ENCODE measurements at regions not wholly inside any gene's neighbourhood (a gene's known extent, or its start where the extent isn't known, plus 50 kb on each side); places are given as distances from the start of the nearest gene placed in this dataset.
A peak's percentile ranks its signal among the peaks of the same experiment; 100 is the strongest.
"Not testable (repeated sequence)": the region's sequence is repeated elsewhere in the genome, so short reads cannot be mapped to it uniquely, and the experiment has no call there.

- H3K27ac ChIP-seq; H3K4me3 ChIP-seq; in situ Hi-C loops (cut with MboI; ENCODE audit: low pct_unique_long_range_greater_than_20kb in 2 of 9, low sequenced_read_pairs in 9 of 9, unreplicated experiment in 9 of 9): not testable (repeated sequence)
- peaks cover 16 to 28% of the 10 kb centered on the region in 2 donors for H3K4me1 ChIP-seq (replicated peaks in 1 of 2)
- peak; percentile 27 to 43 (median 38) for ATAC-seq (replicated peaks in 6 of 8)
- WGBS, 10 experiments = no CpG with 5 or more reads among the region's 53 CpGs
These were observed 57.6 kb upstream of the BOLA1 start for GRCh38 chr1:149841597-149842238.

GRCh38 chr1:149842458-149843064, 56.8 kb upstream of the BOLA1 start:
- H3K4me1 ChIP-seq (replicated peaks in 1 of 2) = peaks cover 24 to 36% of the 10 kb centered on the region in 2 donors
- in situ Hi-C loops (cut with MboI; ENCODE audit: low pct_unique_long_range_greater_than_20kb in 2 of 9, low sequenced_read_pairs in 9 of 9, unreplicated experiment in 9 of 9); H3K4me3 ChIP-seq; H3K27ac ChIP-seq: not testable (repeated sequence)
- peak; percentile 57 to 85 (median 77) for ATAC-seq (replicated peaks in 6 of 8)
- no CpG with 5 or more reads among the region's 62 CpGs for WGBS, 10 experiments

- no peak for ATAC-seq (replicated peaks in 6 of 8)
- Histone ChIP-seq H3K4me1 (replicated peaks in 1 of 2) (peaks cover 33 to 46% of the 10 kb centered on the region in 2 donors), H3K27ac (peak overlapping the region; percentile 79 to 83), H3K4me3 (peak overlapping the region; percentile 39 to 97 (median 82))
- 0 to 10% (median 0%) methylated on average over 1 to 9 of the region's 16 CpGs for WGBS, 10 experiments
- in situ Hi-C loops (cut with MboI; ENCODE audit: low pct_unique_long_range_greater_than_20kb in 2 of 9, low sequenced_read_pairs in 9 of 9, unreplicated experiment in 9 of 9) = no loop called here
These were observed 55.8 kb upstream of the BOLA1 start for GRCh38 chr1:149843431-149844041.

- WGBS, 10 experiments = 0 to 26% (median 8%) methylated on average over 1 to 3 of the region's 3 CpGs; no CpG with 5 or more reads in 1 of the 10 experiments
- no peak for ATAC-seq (replicated peaks in 6 of 8)
- peak overlapping the region; percentile 39 to 97 (median 82) for H3K4me3 ChIP-seq
- in situ Hi-C loops (cut with MboI; ENCODE audit: low pct_unique_long_range_greater_than_20kb in 2 of 9, low sequenced_read_pairs in 9 of 9, unreplicated experiment in 9 of 9) = no loop called here
- H3K4me1 ChIP-seq (replicated peaks in 1 of 2) = peaks cover 33 to 52% of the 10 kb centered on the region in 2 donors
- no peak overlapping the region for H3K27ac ChIP-seq
These were observed 55.3 kb upstream of the BOLA1 start for GRCh38 chr1:149844101-149844500.

GRCh38 chr1:149844650-149845255, 54.6 kb upstream of the BOLA1 start:
- in situ Hi-C loops (cut with MboI; ENCODE audit: low pct_unique_long_range_greater_than_20kb in 2 of 9, low sequenced_read_pairs in 9 of 9, unreplicated experiment in 9 of 9) = no loop called here
- no peak for ATAC-seq (replicated peaks in 6 of 8)
- WGBS, 10 experiments = 30 to 64% (median 49%) methylated on average over 2 to 4 of the region's 4 CpGs; no CpG with 5 or more reads in 1 of the 10 experiments
- H3K4me1 ChIP-seq (replicated peaks in 1 of 2) = peaks cover 33 to 54% of the 10 kb centered on the region in 2 donors
- H3K4me3 ChIP-seq = peak overlapping the region; percentile 39 to 97 (median 82)
- no peak overlapping the region for H3K27ac ChIP-seq

GRCh38 chr1:149845416-149845815, 54.0 kb upstream of the BOLA1 start:
- peak overlapping the region; percentile 10 to 97 (median 82) for H3K4me3 ChIP-seq
- H3K4me1 ChIP-seq (replicated peaks in 1 of 2) = peaks cover 33 to 54% of the 10 kb centered on the region in 2 donors
- 0 to 51% (median 18%) methylated on average over 1 to 3 of the region's 3 CpGs for WGBS, 10 experiments
- in situ Hi-C loops (cut with MboI; ENCODE audit: low pct_unique_long_range_greater_than_20kb in 2 of 9, low sequenced_read_pairs in 9 of 9, unreplicated experiment in 9 of 9) = no loop called here
- H3K27ac ChIP-seq = peak overlapping the region in 1 of 2 donors; percentile 7
- peak in 1 of 8 experiments; percentile 0 for ATAC-seq (replicated peaks in 6 of 8)

GRCh38 chr1:149846042-149846441, 53.3 kb upstream of the BOLA1 start:
- Histone ChIP-seq H3K4me3 (peak overlapping the region in 3 of 5 donors; percentile 47 to 97 (median 94)), H3K27ac (no peak overlapping the region), H3K4me1 (replicated peaks in 1 of 2) (peaks cover 33 to 54% of the 10 kb centered on the region in 2 donors)
- in situ Hi-C loops (cut with MboI; ENCODE audit: low pct_unique_long_range_greater_than_20kb in 2 of 9, low sequenced_read_pairs in 9 of 9, unreplicated experiment in 9 of 9) = no loop called here
- ATAC-seq (replicated peaks in 6 of 8) = no peak
- WGBS, 10 experiments = 72 to 100% (median 85%) methylated on average over 1 to 3 of the region's 3 CpGs

GRCh38 chr1:149846593-149847466, 52.5 kb upstream of the BOLA1 start:
- H3K27ac ChIP-seq = no peak overlapping the region
- 47 to 100% (median 89%) methylated on average over 1 to 3 of the region's 3 CpGs; no CpG with 5 or more reads in 3 of the 10 experiments for WGBS, 10 experiments
- peaks cover 33 to 54% of the 10 kb centered on the region in 2 donors for H3K4me1 ChIP-seq (replicated peaks in 1 of 2)
- in situ Hi-C loops (cut with MboI; ENCODE audit: low pct_unique_long_range_greater_than_20kb in 2 of 9, low sequenced_read_pairs in 9 of 9, unreplicated experiment in 9 of 9) = no loop called here
- ATAC-seq (replicated peaks in 6 of 8) = no peak
- peak overlapping the region in 1 of 5 donors; percentile 10 for H3K4me3 ChIP-seq

GRCh38 chr1:149848340-149849110, 50.8 kb upstream of the BOLA1 start:
- Histone ChIP-seq H3K27ac (peak overlapping the region in 1 of 2 donors; percentile 73), H3K4me3 (peak overlapping the region; percentile 38 to 63 (median 58))

GRCh38 chr1:149849111-149849946, 50.0 kb upstream of the BOLA1 start:
- peak overlapping the region; percentile 38 to 63 (median 58) for H3K4me3 ChIP-seq
- peaks cover 33 to 50% of the 10 kb centered on the region in 2 donors for H3K4me1 ChIP-seq (replicated peaks in 1 of 2)
- peak overlapping the region; percentile 73 to 77 for H3K27ac ChIP-seq
- ATAC-seq (replicated peaks in 6 of 8) = no peak
- in situ Hi-C loops (cut with MboI; ENCODE audit: low pct_unique_long_range_greater_than_20kb in 2 of 9, low sequenced_read_pairs in 9 of 9, unreplicated experiment in 9 of 9) = no loop called here
- 0 to 40% (median 5%) methylated on average over 2 to 10 of the region's 10 CpGs for WGBS, 10 experiments

More at GRCh38 chr1:149848340-149849110, 50.8 kb upstream of the BOLA1 start:
- peaks cover 33 to 54% of the 10 kb centered on the region in 2 donors for H3K4me1 ChIP-seq (replicated peaks in 1 of 2)
- ATAC-seq (replicated peaks in 6 of 8) = no peak
- WGBS, 10 experiments = 0 to 75% (median 19%) methylated on average over 1 to 3 of the region's 3 CpGs
- in situ Hi-C loops (cut with MboI; ENCODE audit: low pct_unique_long_range_greater_than_20kb in 2 of 9, low sequenced_read_pairs in 9 of 9, unreplicated experiment in 9 of 9) = no loop called here
